ENCODE measurements at regions not wholly inside any gene's neighbourhood (a gene's known extent, or its start where the extent isn't known, plus 50 kb on each side); places are given as distances from the start of the nearest gene placed in this dataset.
"Not testable (repeated sequence)": the region's sequence is repeated elsewhere in the genome, so short reads cannot be mapped to it uniquely, and the experiment has no call there.

DNA sequence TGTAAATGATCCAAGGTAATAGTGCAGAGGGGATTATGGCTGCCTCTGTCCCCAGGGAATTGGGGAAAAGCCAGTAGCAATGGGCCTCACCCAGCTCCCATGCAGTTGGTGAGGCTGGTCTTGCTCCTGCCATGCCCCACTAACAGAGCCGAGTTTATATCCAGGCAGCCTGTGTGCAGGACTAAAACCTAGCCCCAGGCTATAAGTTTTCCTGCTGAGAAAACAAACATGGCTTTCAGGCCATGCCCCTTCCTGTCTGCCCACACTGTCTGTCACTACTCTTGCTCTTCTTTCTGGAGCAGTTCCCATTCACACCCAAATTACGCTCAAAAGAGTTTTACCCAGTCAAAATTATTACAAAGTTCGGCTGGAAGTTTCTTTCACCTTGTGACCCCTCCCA is 73.5 kb upstream of the SPATA16 start:
- no peak for DNase-seq

DNA sequence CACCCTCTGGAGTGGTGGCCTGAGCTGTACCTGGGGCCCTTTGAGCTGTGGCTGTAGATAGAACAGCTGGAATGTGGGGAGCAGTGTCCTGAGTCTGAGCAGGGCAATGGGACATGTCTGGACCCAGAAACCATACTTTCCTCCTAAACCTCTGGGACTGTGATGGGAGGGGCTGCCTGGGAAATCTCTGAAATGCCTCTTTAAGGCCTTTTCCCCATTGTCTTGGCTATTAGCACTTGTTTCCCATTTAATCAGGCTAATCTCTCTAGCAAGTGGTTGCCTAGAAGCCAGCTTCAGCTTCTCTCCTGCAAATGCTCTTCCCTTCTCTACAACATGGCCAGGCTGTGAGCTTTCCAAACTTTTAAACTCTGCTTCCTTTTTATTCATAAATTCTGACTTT is 58.5 kb upstream of the SPATA16 start:
- DNase-seq: no peak

DNA sequence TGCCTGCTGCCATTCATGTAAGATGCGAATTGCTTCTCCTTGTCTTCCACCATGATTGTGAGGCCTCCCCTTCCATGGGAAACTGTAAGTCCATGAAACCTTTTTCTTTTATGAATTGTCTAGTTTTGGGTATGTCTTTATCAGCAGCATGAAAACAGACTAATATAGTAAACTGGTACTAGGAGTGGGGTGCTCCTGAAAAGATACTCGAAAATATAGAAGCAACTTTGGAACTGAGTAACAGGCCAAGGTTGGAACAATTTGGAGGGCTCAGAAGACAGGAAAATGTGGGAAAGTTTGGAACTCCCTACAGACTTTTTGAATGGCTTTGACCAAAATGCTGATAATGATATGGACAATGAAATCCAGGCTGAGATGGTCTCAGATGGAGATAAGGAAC is 53.8 kb upstream of the SPATA16 start:
- not testable (repeated sequence) for DNase-seq

- no peak for DNase-seq
Measured at GRCh38 chr3:173191611-173192010, 50.6 kb upstream of the SPATA16 start.

Measured in OCI-M1 (cell line).